ENCODE measurements at regions not wholly inside any gene's neighbourhood (a gene's known extent, or its start where the extent isn't known, plus 50 kb on each side); places are given as distances from the start of the nearest gene placed in this dataset.

DNA sequence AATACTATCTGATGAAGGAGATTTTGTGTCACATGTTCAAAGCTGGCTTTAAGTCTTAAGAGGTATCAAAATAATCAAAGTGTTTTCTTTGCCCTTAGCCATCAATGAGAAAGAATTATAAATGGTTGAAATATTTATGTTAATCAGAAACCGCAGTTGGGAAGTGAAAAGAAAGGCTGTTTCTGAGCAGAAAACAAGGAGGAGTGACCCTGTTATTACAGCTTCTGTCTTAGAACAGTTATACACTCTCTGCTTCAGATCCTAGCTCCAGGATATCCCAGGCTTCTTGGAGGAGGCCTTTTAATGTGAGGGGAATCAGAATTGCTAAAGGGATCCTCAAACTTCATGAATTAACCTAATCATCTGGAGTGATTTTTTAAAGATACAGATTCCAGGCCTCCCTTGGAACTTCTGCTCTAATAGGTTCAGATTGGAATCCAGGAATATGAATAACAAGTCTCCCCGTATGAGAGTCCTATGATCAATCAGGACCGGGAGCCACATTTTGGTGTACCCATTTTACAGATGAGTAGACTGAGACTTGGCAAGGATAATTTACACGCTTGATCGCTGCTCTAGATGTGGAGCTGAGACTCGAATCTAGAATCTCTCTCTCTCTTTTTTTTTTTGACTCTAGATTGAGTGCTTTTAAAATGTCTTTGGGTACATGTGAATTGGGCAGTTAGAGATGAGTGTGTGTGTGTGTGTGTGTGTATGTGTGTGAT, 50.8 kb upstream of the JAG1 start:
- Histone ChIP-seq H3K4me3 (no peak overlapping the region), H3K36me3 (no peaks in the 10 kb centered on the region), H3K27me3 (no peaks in the 10 kb centered on the region), H3K4me1 (no peaks in the 10 kb centered on the region), H3K27ac (no peak overlapping the region), H3K9me3 (no peaks in the 10 kb centered on the region)
- DNase-seq = no peak
- intact Hi-C loops (cut with DNase I; ENCODE audit: low total_unique reads) = no loop called here
- no peak for TF ChIP-seq POLR2A (IDR thresholded peaks at IDR 0.05)
- TF ChIP-seq, protein P1, sequence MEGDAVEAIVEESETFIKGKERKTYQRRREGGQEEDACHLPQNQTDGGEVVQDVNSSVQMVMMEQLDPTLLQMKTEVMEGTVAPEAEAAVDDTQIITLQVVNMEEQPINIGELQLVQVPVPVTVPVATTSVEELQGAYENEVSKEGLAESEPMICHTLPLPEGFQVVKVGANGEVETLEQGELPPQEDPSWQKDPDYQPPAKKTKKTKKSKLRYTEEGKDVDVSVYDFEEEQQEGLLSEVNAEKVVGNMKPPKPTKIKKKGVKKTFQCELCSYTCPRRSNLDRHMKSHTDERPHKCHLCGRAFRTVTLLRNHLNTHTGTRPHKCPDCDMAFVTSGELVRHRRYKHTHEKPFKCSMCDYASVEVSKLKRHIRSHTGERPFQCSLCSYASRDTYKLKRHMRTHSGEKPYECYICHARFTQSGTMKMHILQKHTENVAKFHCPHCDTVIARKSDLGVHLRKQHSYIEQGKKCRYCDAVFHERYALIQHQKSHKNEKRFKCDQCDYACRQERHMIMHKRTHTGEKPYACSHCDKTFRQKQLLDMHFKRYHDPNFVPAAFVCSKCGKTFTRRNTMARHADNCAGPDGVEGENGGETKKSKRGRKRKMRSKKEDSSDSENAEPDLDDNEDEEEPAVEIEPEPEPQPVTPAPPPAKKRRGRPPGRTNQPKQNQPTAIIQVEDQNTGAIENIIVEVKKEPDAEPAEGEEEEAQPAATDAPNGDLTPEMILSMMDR (IDR thresholded peaks at IDR 0.05) = no peak

DNA sequence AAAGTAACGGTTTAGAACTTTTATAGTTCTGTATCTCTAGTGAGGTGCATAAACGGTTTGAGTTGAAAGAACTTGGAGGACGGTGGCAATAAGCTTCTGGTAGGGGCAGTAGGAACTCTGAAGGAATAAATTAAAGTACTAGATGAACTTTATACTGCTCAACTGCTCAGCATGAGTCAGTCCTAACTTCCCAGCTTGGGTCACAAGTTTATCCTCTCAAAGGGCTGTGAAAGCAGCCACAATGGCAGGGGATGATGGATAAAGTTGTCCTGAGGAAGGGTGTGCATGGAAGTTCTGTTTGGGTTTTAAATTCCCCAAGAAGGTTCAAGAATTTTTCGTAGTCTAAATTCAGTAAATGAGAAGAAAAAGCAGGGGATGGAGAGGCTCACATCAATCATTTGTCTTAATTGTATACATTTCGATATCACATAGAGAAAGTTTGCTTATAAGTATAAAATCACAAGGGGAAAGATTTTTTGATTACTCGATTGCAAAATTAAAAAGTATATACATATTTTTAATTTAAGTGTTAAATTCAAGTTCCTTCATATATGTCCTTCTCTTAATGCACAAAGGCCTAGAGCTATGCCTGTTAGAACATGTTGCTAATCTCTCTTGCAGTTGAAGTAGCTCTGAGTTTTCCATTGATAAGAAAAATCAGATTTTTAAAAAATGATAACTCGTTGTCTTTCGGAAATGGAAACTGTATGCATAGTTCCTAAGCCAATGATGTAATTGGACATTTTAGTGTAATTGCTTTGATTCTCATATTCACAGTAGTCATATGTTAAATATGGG, 55.3 kb upstream of the JAG1 start:
- no peak for TF ChIP-seq POLR2A (IDR thresholded peaks at IDR 0.05)
- TF ChIP-seq, protein P1 (IDR thresholded peaks at IDR 0.05) = no peak
- no peaks in the 10 kb centered on the region for H3K36me3 ChIP-seq
- H3K9me3 ChIP-seq = no peaks in the 10 kb centered on the region
- H3K4me3 ChIP-seq = no peak overlapping the region
- no peaks in the 10 kb centered on the region for H3K4me1 ChIP-seq
- no peak for DNase-seq
- intact Hi-C loops (cut with DNase I; ENCODE audit: low total_unique reads) = no loop called here
- H3K27me3 ChIP-seq = no peaks in the 10 kb centered on the region
- H3K27ac ChIP-seq = no peak overlapping the region

DNA sequence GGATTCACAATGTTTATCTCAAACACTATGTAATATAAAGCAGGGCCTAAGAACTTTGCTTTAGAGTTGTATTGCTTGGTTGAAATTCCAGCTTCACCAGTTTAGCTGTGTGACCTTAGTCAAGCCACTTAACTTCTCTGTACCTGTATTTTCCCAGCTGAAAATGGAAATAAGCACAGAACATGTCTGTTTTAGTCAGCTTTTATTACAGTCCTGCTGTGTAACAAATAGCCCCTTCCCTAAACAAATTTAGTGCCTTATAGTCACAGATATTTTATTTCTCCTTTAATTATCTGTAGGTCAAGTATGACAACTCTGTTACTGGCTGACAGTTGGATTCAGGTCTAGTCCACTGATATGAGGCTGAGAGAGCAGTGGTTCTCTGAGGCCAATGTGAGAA, 56.0 kb upstream of the JAG1 start:
- Histone ChIP-seq H3K4me3 (no peak overlapping the region), H3K36me3 (no peaks in the 10 kb centered on the region), H3K9me3 (no peaks in the 10 kb centered on the region), H3K4me1 (no peaks in the 10 kb centered on the region), H3K27ac (no peak overlapping the region), H3K27me3 (no peaks in the 10 kb centered on the region)
- intact Hi-C loops (cut with DNase I; ENCODE audit: low total_unique reads) = no loop called here
- TF ChIP-seq, protein P1 (IDR thresholded peaks at IDR 0.05) = no peak
- no peak for TF ChIP-seq POLR2A (IDR thresholded peaks at IDR 0.05)
- no peak for DNase-seq

DNA sequence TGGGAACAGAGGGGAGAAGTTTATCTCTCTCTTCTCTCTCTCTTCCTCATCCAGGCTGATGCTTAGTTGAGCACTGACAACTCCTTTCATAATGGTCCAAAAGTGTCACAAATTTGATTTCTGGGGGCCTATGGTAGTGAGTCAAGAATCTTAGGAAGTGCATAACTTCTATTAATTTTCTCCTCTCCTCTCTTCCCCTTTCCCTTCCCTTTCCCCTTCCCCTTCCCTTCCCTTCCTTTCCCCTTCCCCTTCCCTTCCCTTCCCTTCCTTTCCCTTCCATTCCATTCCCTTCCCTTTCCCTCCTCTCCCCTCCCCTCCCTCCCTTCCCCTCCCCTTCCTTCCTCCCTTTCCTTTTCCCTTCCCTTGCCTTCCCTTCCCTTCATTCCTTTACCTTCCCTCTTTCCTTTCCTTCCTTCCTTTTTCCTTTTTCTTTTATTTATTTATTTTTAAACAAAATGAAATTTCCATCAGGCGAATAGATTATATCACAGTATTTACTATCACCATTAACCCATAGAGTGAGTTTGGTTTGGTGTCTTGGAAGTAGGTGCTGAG, 56.9 kb upstream of the JAG1 start:
- Histone ChIP-seq H3K4me1 (no peaks in the 10 kb centered on the region), H3K9me3 (no peaks in the 10 kb centered on the region), H3K27me3 (no peaks in the 10 kb centered on the region), H3K4me3 (no peak overlapping the region), H3K27ac (no peak overlapping the region), H3K36me3 (no peaks in the 10 kb centered on the region)
- intact Hi-C loops (cut with DNase I; ENCODE audit: low total_unique reads) = no loop called here
- no peak for DNase-seq
- TF ChIP-seq, protein P1 (IDR thresholded peaks at IDR 0.05) = no peak
- no peak for TF ChIP-seq POLR2A (IDR thresholded peaks at IDR 0.05)

Data from uterus (tissue), 3 donors.